Lower lobe of right lung (tissue), 2 donors: ENCODE measurements at regions not wholly inside any gene's neighbourhood (a gene's known extent, or its start where the extent isn't known, plus 50 kb on each side); places are given as distances from the start of the nearest gene placed in this dataset.

Source experiments
- ATAC-seq, 2 donors: fragments of 200-7000 bp; cut with Tn5 transposase; one replicate each; pipeline ENCODE4 v1.9.1; 2020 to 2022; ENCODE audit warnings: mild to moderate bottlenecking in 2 of 2, moderate library complexity in 2 of 2
- DNase-seq: peaks from one replicate; pipeline ENCODE4 v3.0.0-alpha.2; 2020
- H3K27ac ChIP-seq: fragments of 200-600 bp; one replicate; pipeline ENCODE4 v1.8.0; 2022
- H3K27me3 ChIP-seq: fragments of 200-600 bp; one replicate; pipeline ENCODE4 v1.8.0; 2022; ENCODE audit warnings: low read depth
- H3K36me3 ChIP-seq: fragments of 200-600 bp; one replicate; pipeline ENCODE4 v1.8.0; 2022; ENCODE audit warnings: mild to moderate bottlenecking
- H3K4me1 ChIP-seq: fragments of 200-600 bp; one replicate; pipeline ENCODE4 v1.8.0; 2022
- H3K4me3 ChIP-seq: fragments of 200-600 bp; one replicate; pipeline ENCODE4 v1.8.0; 2022; ENCODE audit warnings: mild to moderate bottlenecking
- H3K9me3 ChIP-seq: fragments of 200-600 bp; one replicate; pipeline ENCODE4 v1.8.0; 2022
- CTCF ChIP-seq: fragments of 200-600 bp; IDR thresholded peaks from one replicate; pipeline ENCODE4 v1.8.0; 2022; ENCODE audit warnings: antibody characterized with exemption, mild to moderate bottlenecking
- intact Hi-C: fragments of 100-400 bp; cut with DNase I; formaldehyde crosslinking; loops from one replicate; pipeline ENCODE4 v1.11.0; 2022
- donor health status: DM: no; HTN: yes; CAD: no; lungs with severe emphysema.

- intact Hi-C loops, result no loop called here
- DNase-seq, result no peak
- no peaks in the 10 kb centered on the region for H3K4me1 ChIP-seq
- no peak overlapping the region for H3K4me3 ChIP-seq
- ATAC-seq, result no peak
- no peak for TF ChIP-seq CTCF
- H3K27ac ChIP-seq, result no peak overlapping the region
- no peaks in the 10 kb centered on the region for H3K9me3 ChIP-seq
- H3K27me3 ChIP-seq, result peaks cover 1% of the 10 kb centered on the region
- no peaks in the 10 kb centered on the region for H3K36me3 ChIP-seq
Observed at GRCh38 chr5:155137683-155138082, 124.1 kb downstream of the KIF4B start.

GRCh38 chr5:155140646-155141045 is 127.1 kb downstream of the KIF4B start:
- no peak for TF ChIP-seq CTCF
- H3K36me3 ChIP-seq, result no peaks in the 10 kb centered on the region
- intact Hi-C loops, result no loop called here
- no peak for ATAC-seq
- H3K9me3 ChIP-seq, result no peaks in the 10 kb centered on the region
- H3K27me3 ChIP-seq, result no peaks in the 10 kb centered on the region
- no peak overlapping the region for H3K4me3 ChIP-seq
- H3K4me1 ChIP-seq, result no peaks in the 10 kb centered on the region
- DNase-seq, result no peak
- no peak overlapping the region for H3K27ac ChIP-seq

DNA sequence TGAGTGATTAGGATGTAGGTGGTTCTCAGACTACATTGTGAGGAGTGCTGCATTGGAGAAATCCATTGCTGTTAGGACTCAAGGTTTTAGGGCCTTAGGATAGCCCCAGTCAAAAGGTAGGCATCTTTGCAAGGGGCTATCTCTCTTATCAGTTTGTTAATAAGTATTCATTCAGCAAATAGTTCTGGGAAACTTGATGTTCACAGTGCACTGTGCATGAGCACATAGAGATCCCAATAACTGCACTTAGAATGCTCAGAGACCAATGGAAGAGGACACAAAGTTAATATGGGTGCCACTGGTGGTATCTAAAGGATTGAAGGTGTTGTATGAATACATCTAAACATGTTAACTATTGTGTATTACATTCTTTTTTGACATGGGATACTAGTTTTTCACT is 131.4 kb downstream of the KIF4B start:
- Histone ChIP-seq H3K9me3 (no peaks in the 10 kb centered on the region), H3K27ac (no peak overlapping the region), H3K4me1 (no peaks in the 10 kb centered on the region), H3K36me3 (no peaks in the 10 kb centered on the region), H3K27me3 (no peaks in the 10 kb centered on the region), H3K4me3 (no peak overlapping the region)
- no peak for TF ChIP-seq CTCF
- intact Hi-C loops, result no loop called here
- DNase-seq, result no peak
- ATAC-seq, result no peak

- ATAC-seq, result no peak
- peak; percentile 22 for TF ChIP-seq CTCF
- intact Hi-C loops, result no loop called here
- Histone ChIP-seq H3K36me3 (no peaks in the 10 kb centered on the region), H3K4me3 (no peak overlapping the region), H3K27ac (no peak overlapping the region), H3K9me3 (no peaks in the 10 kb centered on the region), H3K4me1 (no peaks in the 10 kb centered on the region), H3K27me3 (no peaks in the 10 kb centered on the region)
- DNase-seq, result no peak
Observed at GRCh38 chr5:155147222-155147621, 133.7 kb downstream of the KIF4B start.

DNA sequence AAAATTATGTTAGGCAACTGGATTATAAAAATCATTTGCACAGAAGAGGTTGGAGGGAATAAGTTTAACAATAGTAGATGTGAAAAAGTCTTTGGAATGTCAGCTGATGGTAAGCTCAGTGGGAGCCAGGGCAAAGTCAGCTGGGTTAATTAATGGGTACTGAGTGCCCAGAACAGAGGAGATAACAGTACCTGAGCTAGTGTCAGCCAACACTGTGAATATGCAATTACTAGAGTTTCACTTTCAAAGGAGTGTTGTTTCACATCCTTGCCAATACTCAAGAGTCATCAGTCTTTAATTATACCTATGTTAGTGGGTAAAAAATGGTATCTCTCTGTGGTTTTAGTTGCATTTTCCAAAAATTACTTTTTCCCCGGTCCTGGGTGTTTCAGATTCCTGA is 135.1 kb downstream of the KIF4B start:
- intact Hi-C loops, result no loop called here
- ATAC-seq, result no peak
- no peaks in the 10 kb centered on the region for H3K4me1 ChIP-seq

More for the DNA sequence above, 135.1 kb downstream of the KIF4B start:
- no peak for TF ChIP-seq CTCF
- Histone ChIP-seq H3K9me3 (no peaks in the 10 kb centered on the region), H3K27me3 (no peaks in the 10 kb centered on the region), H3K27ac (no peak overlapping the region), H3K36me3 (no peaks in the 10 kb centered on the region), H3K4me3 (no peak overlapping the region)
- no peak for DNase-seq
